ENCODE measurements at regions not wholly inside any gene's neighbourhood (a gene's known extent, or its start where the extent isn't known, plus 50 kb on each side); places are given as distances from the start of the nearest gene placed in this dataset.

DNA sequence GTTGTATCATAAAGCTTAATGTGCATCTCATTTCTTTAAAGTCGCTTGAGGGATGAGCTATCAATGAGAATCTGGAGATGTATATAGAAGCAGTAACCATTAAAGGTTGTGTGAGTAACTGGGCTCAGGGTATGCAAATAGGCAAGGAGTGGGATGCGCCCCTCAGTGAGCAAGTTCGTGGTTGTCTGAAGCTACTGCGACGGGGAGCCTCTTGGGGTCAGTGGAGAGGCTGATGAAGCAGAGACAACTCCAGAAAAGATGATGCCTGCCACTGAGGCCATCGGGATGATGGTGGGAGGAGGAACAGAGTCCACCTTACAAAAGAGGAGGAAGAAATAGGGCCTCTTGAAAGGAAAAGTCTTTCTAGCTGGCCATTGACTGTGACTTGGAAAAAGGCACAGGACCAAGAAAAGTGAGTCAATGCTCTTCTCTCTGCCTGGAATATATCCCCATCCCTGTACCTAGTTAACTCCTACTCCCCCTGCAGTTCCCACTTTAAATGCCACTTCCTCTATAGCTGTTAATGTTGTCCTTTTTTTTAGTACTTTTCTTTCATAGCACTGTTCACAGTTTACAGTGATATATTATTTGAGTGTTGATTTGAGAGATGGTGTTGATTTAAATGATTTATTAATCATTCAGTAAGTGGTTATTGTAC is 51.4 kb upstream of the LSM6 start:
- in situ Hi-C loops (cut with MboI; ENCODE audit: low sequenced_read_pairs, unreplicated experiment), result no loop called here
- DNase-seq (ENCODE audit: low spot score), result no peak
- TF ChIP-seq, protein P1, sequence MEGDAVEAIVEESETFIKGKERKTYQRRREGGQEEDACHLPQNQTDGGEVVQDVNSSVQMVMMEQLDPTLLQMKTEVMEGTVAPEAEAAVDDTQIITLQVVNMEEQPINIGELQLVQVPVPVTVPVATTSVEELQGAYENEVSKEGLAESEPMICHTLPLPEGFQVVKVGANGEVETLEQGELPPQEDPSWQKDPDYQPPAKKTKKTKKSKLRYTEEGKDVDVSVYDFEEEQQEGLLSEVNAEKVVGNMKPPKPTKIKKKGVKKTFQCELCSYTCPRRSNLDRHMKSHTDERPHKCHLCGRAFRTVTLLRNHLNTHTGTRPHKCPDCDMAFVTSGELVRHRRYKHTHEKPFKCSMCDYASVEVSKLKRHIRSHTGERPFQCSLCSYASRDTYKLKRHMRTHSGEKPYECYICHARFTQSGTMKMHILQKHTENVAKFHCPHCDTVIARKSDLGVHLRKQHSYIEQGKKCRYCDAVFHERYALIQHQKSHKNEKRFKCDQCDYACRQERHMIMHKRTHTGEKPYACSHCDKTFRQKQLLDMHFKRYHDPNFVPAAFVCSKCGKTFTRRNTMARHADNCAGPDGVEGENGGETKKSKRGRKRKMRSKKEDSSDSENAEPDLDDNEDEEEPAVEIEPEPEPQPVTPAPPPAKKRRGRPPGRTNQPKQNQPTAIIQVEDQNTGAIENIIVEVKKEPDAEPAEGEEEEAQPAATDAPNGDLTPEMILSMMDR (IDR thresholded peaks at IDR 0.05; ENCODE audit: borderline replicate concordance, control extremely low read depth, extremely low read depth, insufficient read depth, missing control alignments), result no peak

DNA sequence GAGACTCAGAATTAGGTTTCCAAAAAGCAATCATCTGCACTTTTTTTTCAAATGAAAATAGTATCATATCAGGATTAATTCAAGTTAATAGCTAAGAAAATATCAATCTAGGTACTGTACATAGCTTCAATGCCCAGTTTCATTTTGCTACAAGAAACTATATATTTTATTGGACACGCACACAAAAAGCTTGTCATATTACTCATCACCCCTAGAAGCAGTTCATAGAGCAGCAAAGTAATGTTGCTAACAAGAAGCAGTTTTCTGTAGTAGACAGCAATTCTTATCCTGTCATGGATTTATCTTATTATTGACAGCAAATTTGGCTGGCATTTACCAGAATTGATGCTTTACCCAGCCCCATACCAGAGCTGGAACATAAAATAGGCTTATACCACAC is 52.3 kb upstream of the LSM6 start:
- in situ Hi-C loops (cut with MboI; ENCODE audit: low sequenced_read_pairs, unreplicated experiment), result no loop called here
- TF ChIP-seq, protein P1 (IDR thresholded peaks at IDR 0.05; ENCODE audit: borderline replicate concordance, control extremely low read depth, extremely low read depth, insufficient read depth, missing control alignments), result no peak
- DNase-seq (ENCODE audit: low spot score), result no peak

DNA sequence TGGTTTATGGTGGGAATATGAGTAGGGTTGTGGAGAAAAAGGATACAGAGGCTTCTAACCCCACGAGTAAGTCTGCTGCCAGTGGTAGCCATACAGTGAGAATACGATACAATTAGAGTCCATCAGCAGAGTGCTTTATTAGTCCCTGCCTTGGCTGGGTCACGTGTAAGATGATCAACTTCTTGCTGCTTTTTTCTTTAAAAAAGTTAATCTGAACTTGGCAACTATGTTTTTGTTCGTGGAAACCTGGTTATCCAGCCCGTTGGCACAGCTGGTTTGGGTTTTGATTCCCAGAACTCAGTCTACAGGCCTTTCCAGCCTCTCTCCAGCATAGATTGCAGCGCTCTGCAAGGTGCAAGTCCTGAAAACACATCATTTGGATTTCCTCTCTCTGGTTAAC is 53.1 kb upstream of the LSM6 start:
- DNase-seq (ENCODE audit: low spot score), result no peak
- TF ChIP-seq, protein P1 (IDR thresholded peaks at IDR 0.05; ENCODE audit: borderline replicate concordance, control extremely low read depth, extremely low read depth, insufficient read depth, missing control alignments), result no peak

DNA sequence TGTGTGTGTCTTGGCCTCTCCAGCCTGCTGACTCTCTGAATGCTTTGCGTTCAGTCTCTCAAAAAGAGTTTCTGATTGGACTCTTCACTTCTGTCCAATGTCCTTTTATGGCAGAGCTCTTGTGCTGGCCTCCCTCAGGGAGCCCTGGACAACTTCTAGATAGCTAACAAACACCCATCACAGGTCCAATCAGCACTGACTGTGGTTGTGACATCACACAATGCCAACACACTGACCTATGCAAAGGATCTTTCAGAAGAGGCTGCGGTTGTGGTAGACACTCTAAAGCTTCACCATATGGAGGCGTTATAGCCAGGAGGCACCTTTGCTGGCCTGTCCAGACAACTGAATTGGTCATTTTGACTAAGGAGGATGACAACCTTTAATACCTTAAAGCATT is 53.8 kb upstream of the LSM6 start:
- no peak for DNase-seq (ENCODE audit: low spot score)
- in situ Hi-C loops (cut with MboI; ENCODE audit: low sequenced_read_pairs, unreplicated experiment), result no loop called here

More for the DNA sequence above, 53.1 kb upstream of the LSM6 start:
- in situ Hi-C loops (cut with MboI; ENCODE audit: low sequenced_read_pairs, unreplicated experiment), result no loop called here

DNA sequence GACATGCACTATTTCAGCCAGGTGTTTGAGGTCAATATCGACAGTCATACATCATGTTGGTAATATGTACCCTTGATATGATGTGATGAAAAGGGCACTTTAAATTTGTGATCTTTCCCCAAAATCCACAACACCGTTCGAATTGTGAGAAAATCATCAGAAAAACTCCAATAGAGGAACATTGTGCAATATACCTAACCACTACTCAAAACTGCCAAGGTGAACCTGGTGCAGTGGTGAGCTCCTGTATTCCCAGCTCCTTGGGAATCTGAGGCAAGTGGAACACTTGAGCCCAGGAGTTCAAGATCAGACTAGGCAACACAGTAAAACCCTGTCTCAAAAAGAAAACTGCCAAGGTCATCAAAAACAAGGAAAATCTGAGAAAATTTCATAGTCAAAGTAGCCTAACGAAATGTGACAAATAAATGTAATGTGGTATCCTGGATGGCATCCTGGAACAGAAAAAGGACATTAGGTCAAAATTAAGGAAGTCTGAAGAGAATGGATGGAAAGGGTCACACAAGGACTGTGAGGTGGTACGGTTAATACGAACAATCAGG is 55.6 kb upstream of the LSM6 start:
- DNase-seq (ENCODE audit: low spot score), result no peak
- in situ Hi-C loops (cut with MboI; ENCODE audit: low sequenced_read_pairs, unreplicated experiment), result no loop called here
- TF ChIP-seq, protein P1 (IDR thresholded peaks at IDR 0.05; ENCODE audit: borderline replicate concordance, control extremely low read depth, extremely low read depth, insufficient read depth, missing control alignments), result no peak

More for the DNA sequence above, 53.8 kb upstream of the LSM6 start:
- TF ChIP-seq, protein P1 (IDR thresholded peaks at IDR 0.05; ENCODE audit: borderline replicate concordance, control extremely low read depth, extremely low read depth, insufficient read depth, missing control alignments), result no peak

DNA sequence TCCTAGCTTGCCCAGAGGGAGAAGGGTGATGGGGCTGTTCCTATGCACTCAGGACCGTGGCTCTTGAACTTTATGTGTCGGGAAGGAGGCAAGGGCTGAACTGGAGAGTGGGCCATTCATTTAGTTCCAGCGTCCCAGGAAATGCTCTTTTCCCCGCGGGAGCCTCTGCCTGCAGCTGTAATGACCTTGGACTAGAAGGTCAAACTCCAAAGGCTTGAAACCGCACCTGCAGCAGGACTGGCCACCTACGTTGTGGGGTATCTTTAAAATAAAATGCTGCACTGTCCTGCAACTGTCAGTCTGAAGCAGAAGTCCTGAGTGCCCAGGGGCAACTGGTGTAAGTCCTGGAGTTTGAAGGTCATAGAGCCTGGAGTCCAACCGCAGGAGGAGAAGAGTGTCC is 61.5 kb upstream of the LSM6 start:
- DNase-seq (ENCODE audit: low spot score), result no peak
- TF ChIP-seq, protein P1 (IDR thresholded peaks at IDR 0.05; ENCODE audit: borderline replicate concordance, control extremely low read depth, extremely low read depth, insufficient read depth, missing control alignments), result no peak
- in situ Hi-C loops (cut with MboI; ENCODE audit: low sequenced_read_pairs, unreplicated experiment), result no loop called here

Measured in GM13976 (cell line).